CD14-positive monocyte (primary cell): ENCODE measurements at regions not wholly inside any gene's neighbourhood (a gene's known extent, or its start where the extent isn't known, plus 50 kb on each side); places are given as distances from the start of the nearest gene placed in this dataset.

Source experiments
- DNase-seq, 3 donors: peaks; one replicate each; pipeline ENCODE4 v3.0.0-alpha.2; 2011 to 2022
- H2AFZ ChIP-seq: 2 replicates; pipeline ENCODE4 v1.6.0; 2012; ENCODE audit warnings: mild to moderate bottlenecking, low read depth, low read length, inconsistent platforms; ENCODE audit not compliant: insufficient read depth, poor library complexity, severe bottlenecking
- H3K27ac ChIP-seq, 2 donors: 1 replicate in 1 of 2; 2 replicates in 1 of 2; pipeline ENCODE4 v1.5.1; 2012 to 2013; ENCODE audit warnings: low read length in 2 of 2, control low read depth in 1 of 2, inconsistent platforms in 1 of 2, low read depth in 1 of 2, mild to moderate bottlenecking in 1 of 2
- H3K27me3 ChIP-seq, 2 donors: one replicate each; pipeline versions ENCODE4 v1.6.0 to v1.6.1; 2011 to 2013; ENCODE audit warnings: low read length in 2 of 2; ENCODE audit not compliant: control insufficient read depth in 2 of 2, insufficient read depth in 2 of 2
- H3K36me3 ChIP-seq, 2 donors: replicated peaks in 1 of 2; 1 replicate in 1 of 2; 2 replicates in 1 of 2; pipeline versions ENCODE4 v1.5.1 to v1.6.1; 2012 to 2013; ENCODE audit warnings: low read length in 2 of 2, control low read depth in 1 of 2, inconsistent platforms in 1 of 2, mild to moderate bottlenecking in 1 of 2; ENCODE audit not compliant: insufficient read depth in 2 of 2, control insufficient read depth in 1 of 2
- H3K4me1 ChIP-seq, 2 donors: 1 replicate in 1 of 2; 2 replicates in 1 of 2; pipeline versions ENCODE4 v1.5.1 to v1.6.1; 2012 to 2013; ENCODE audit warnings: low read length in 2 of 2, control low read depth in 1 of 2, inconsistent platforms in 1 of 2, mild to moderate bottlenecking in 1 of 2, moderate library complexity in 1 of 2; ENCODE audit not compliant: insufficient read depth in 2 of 2, control insufficient read depth in 1 of 2
- H3K4me2 ChIP-seq: replicated peaks from 2 replicates; pipeline ENCODE3; 2012; ENCODE audit warnings: low read length, moderate library complexity, mild to moderate bottlenecking; ENCODE audit not compliant: poor library complexity, severe bottlenecking; ENCODE audit errors: extremely low read depth
- H3K4me3 ChIP-seq, 3 experiments: fragments of 200-600 bp in 1 of 3; sonication (generic) in 1 of 3; replicated peaks in 1 of 3; 1 replicate in 2 of 3; 2 replicates in 1 of 3; pipeline ENCODE4 v1.5.1; 2011 to 2013; ENCODE audit warnings: low read length in 3 of 3, mild to moderate bottlenecking in 3 of 3, control low read depth in 2 of 3, low read depth in 2 of 3, inconsistent platforms in 1 of 3, moderate library complexity in 1 of 3
- H3K79me2 ChIP-seq: 2 replicates; pipeline ENCODE4 v1.6.0; 2012; ENCODE audit warnings: mild to moderate bottlenecking, control low read depth, inconsistent platforms, low read length, moderate library complexity; ENCODE audit not compliant: insufficient read depth
- H3K9ac ChIP-seq: 2 replicates; pipeline ENCODE4 v1.6.0; 2017; ENCODE audit warnings: low read length, mild to moderate bottlenecking; ENCODE audit not compliant: insufficient read depth, poor library complexity, severe bottlenecking
- H3K9me3 ChIP-seq, 2 donors: replicated peaks in 1 of 2; 1 replicate in 1 of 2; 2 replicates in 1 of 2; pipeline versions ENCODE4 v1.5.1 to v1.6.1; 2012 to 2013; ENCODE audit warnings: low read length in 2 of 2, control low read depth in 1 of 2; ENCODE audit not compliant: control insufficient read depth in 1 of 2, insufficient read depth in 1 of 2
- H4K20me1 ChIP-seq: 2 replicates; pipeline ENCODE4 v1.6.0; 2012; ENCODE audit warnings: mild to moderate bottlenecking, low read length, control low read depth, moderate library complexity; ENCODE audit not compliant: insufficient read depth
- H3K27ac Mint-ChIP-seq, 7 donors: one replicate each; pipeline ENCODE4 v1.8.0; 2020; ENCODE audit warnings: mild to moderate bottlenecking in 7 of 7, mixed read lengths in 7 of 7, moderate library complexity in 6 of 7, inconsistent platforms in 2 of 7
- H3K27me3 Mint-ChIP-seq, 3 donors: one replicate each; pipeline ENCODE4 v1.8.0; 2021 to 2022; ENCODE audit warnings: low read depth in 3 of 3, mild to moderate bottlenecking in 3 of 3, mixed read lengths in 3 of 3, moderate library complexity in 3 of 3, inconsistent platforms in 1 of 3
- H3K36me3 Mint-ChIP-seq, 2 donors: one replicate each; pipeline ENCODE4 v1.8.0; 2020; ENCODE audit warnings: mixed read lengths in 2 of 2, inconsistent platforms in 1 of 2, mild to moderate bottlenecking in 1 of 2
- H3K4me1 Mint-ChIP-seq: one replicate; pipeline ENCODE4 v1.8.0; 2020; ENCODE audit warnings: mild to moderate bottlenecking, mixed read lengths
- H3K4me3 Mint-ChIP-seq, 2 donors: one replicate each; pipeline ENCODE4 v1.8.0; 2020; ENCODE audit warnings: mild to moderate bottlenecking in 2 of 2, mixed read lengths in 2 of 2, moderate library complexity in 1 of 2
- H3K9me3 Mint-ChIP-seq, 7 donors: one replicate each; pipeline ENCODE4 v1.8.0; 2020 to 2022; ENCODE audit warnings: mixed read lengths in 7 of 7, mild to moderate bottlenecking in 6 of 7, moderate library complexity in 6 of 7, inconsistent platforms in 2 of 7
- WGBS: methylation state at CpG from one replicate; pipeline ENCODE4 v1.1.5; 2013; ENCODE audit warnings: missing lambda C conversion rate; ENCODE audit not compliant: insufficient coverage; 5-methylcytosine and 5-hydroxymethylcytosine counted together
- intact Hi-C, 2 donors: fragments of 100-400 bp; cut with micrococcal nuclease; formaldehyde crosslinking; loops; one replicate each; pipeline versions ENCODE4 v1.15.0 to v1.15.1; 2023
- TF ChIP-seq, protein P1 (sequence below): fragments of 200-600 bp; IDR thresholded peaks from one replicate; pipeline ENCODE4 v1.8.0; 2022; ENCODE audit warnings: antibody characterized with exemption, mild to moderate bottlenecking

GRCh38 chr11:134536677-134537076 lies 124.6 kb upstream of the B3GAT1 start:
- Mint-ChIP-seq H3K27ac (no peak overlapping the region), H3K4me1 (peaks cover 4% of the 10 kb centered on the region), H3K27me3 (peaks cover 21 to 31% (median 25%) of the 10 kb centered on the region in 3 donors), H3K9me3 (peaks cover 0 to 8% (median 2%) of the 10 kb centered on the region in 7 donors), H3K36me3 (no peaks in the 10 kb centered on the region), H3K4me3 (peak overlapping the region in 1 of 2 donors; percentile 43)
- no peak for DNase-seq
- intact Hi-C loops, result no loop called here
- H3K4me2 ChIP-seq, result no peak overlapping the region
- H3K36me3 ChIP-seq, result no peaks in the 10 kb centered on the region
- no peak overlapping the region for H2AFZ ChIP-seq
- H3K4me1 ChIP-seq, result no peaks in the 10 kb centered on the region
- H3K79me2 ChIP-seq, result no peaks in the 10 kb centered on the region
- H3K27me3 ChIP-seq, result peaks cover 0 to 4% of the 10 kb centered on the region in 2 donors
- no peak overlapping the region for H3K27ac ChIP-seq
- no peak overlapping the region for H3K4me3 ChIP-seq
- 4% methylated on average over 7 of the region's 8 CpGs for WGBS
- TF ChIP-seq, protein P1, sequence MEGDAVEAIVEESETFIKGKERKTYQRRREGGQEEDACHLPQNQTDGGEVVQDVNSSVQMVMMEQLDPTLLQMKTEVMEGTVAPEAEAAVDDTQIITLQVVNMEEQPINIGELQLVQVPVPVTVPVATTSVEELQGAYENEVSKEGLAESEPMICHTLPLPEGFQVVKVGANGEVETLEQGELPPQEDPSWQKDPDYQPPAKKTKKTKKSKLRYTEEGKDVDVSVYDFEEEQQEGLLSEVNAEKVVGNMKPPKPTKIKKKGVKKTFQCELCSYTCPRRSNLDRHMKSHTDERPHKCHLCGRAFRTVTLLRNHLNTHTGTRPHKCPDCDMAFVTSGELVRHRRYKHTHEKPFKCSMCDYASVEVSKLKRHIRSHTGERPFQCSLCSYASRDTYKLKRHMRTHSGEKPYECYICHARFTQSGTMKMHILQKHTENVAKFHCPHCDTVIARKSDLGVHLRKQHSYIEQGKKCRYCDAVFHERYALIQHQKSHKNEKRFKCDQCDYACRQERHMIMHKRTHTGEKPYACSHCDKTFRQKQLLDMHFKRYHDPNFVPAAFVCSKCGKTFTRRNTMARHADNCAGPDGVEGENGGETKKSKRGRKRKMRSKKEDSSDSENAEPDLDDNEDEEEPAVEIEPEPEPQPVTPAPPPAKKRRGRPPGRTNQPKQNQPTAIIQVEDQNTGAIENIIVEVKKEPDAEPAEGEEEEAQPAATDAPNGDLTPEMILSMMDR, result no peak
- H4K20me1 ChIP-seq, result no peaks in the 10 kb centered on the region
- no peak overlapping the region for H3K9ac ChIP-seq
- no peaks in the 10 kb centered on the region for H3K9me3 ChIP-seq

- Histone ChIP-seq H3K4me1 (no peaks in the 10 kb centered on the region), H4K20me1 (no peaks in the 10 kb centered on the region), H3K9ac (no peak overlapping the region), H3K36me3 (no peaks in the 10 kb centered on the region), H3K4me2 (no peak overlapping the region), H3K27me3 (peaks cover 0 to 4% of the 10 kb centered on the region in 2 donors), H2AFZ (no peak overlapping the region), H3K9me3 (no peaks in the 10 kb centered on the region), H3K27ac (no peak overlapping the region), H3K79me2 (no peaks in the 10 kb centered on the region), H3K4me3 (no peak overlapping the region)
- H3K4me3 Mint-ChIP-seq, result peak overlapping the region in 1 of 2 donors; percentile 43
- 6% methylated on average over 4 of the region's 15 CpGs for WGBS
- TF ChIP-seq, protein P1, result no peak
- peaks cover 4% of the 10 kb centered on the region for H3K4me1 Mint-ChIP-seq
- intact Hi-C loops, result no loop called here
- H3K27ac Mint-ChIP-seq, result no peak overlapping the region
- H3K27me3 Mint-ChIP-seq, result peaks cover 21 to 31% (median 25%) of the 10 kb centered on the region in 3 donors
- no peak for DNase-seq
- H3K36me3 Mint-ChIP-seq, result no peaks in the 10 kb centered on the region
- peaks cover 0 to 4% (median 2%) of the 10 kb centered on the region in 7 donors for H3K9me3 Mint-ChIP-seq
These were observed 124.2 kb upstream of the B3GAT1 start for GRCh38 chr11:134536219-134536618.
